GM12892 (cell line): ENCODE measurements at regions not wholly inside any gene's neighbourhood (a gene's known extent, or its start where the extent isn't known, plus 50 kb on each side); places are given as distances from the start of the nearest gene placed in this dataset.
"Not testable (repeated sequence)": the region's sequence is repeated elsewhere in the genome, so short reads cannot be mapped to it uniquely, and the experiment has no call there.

Source experiments
- DNase-seq: peaks from one replicate; pipeline ENCODE4 v3.0.0; 2011; ENCODE audit not compliant: insufficient read length
- FAIRE-seq: peaks from 2 replicates; lab custom pipeline; 2011; peaks lifted over from hg19 to GRCh38; lab: Jason Lieb, UNC
- POLR2A ChIP-seq: IDR thresholded peaks from 2 replicates; pipeline ENCODE4 v1.6.1; 2011; ENCODE audit warnings: low read depth, low read length, control low read depth
- POLR2AphosphoS5 ChIP-seq: IDR thresholded peaks from 2 replicates; pipeline ENCODE4 v1.6.1; 2011; ENCODE audit warnings: low read depth, low read length, control low read depth
- TAF1 ChIP-seq: IDR thresholded peaks from 2 replicates; pipeline ENCODE4 v1.6.1; 2011; ENCODE audit warnings: low read depth, mild to moderate bottlenecking, control low read depth, low read length, borderline replicate concordance

DNA sequence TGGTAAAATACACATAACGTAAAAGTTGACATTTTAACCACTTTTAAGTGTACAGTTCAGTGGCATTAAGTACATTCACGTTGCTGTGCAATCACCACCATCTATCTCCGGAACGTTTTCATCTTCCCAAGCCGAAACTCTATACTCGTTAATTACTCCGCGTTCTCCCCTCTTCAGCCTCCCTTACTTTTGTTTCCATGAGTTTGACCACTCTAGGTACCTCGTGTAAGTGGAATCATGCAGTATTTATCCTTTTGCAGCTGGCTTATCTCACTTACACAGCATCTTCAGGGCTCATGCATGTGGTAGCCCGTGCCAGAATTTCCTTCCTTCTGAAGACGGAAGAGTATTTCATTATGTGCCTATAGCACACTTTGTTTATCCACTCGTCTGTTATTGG is 225.2 kb downstream of the SLC4A3 start:
- no peak for DNase-seq
- TF ChIP-seq POLR2A, result no peak
- no peak for TF ChIP-seq TAF1
- no peak for TF ChIP-seq POLR2AphosphoS5
- no peak for FAIRE-seq

DNA sequence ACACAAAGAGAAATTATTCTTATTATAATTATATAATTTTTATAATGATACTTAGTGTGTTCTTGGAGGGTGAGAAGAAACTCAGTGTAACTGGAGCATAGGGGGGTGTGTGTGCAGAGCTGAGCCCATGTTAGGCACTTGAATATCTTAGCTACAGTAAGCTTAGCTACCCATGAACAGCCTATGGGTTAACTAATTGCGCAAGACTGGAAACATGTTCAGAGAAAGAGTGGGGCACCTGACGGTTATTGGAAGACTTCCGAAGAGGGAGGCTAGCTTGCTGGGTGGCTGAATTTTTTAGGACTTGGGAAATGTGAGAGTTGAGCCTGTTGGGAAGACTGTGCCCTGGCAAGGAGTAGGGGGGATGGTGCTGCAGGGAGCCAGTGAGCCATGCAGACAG is 229.2 kb downstream of the SLC4A3 start:
- no peak for DNase-seq
- FAIRE-seq, result no peak
- TF ChIP-seq POLR2AphosphoS5, result no peak
- TF ChIP-seq TAF1, result no peak
- no peak for TF ChIP-seq POLR2A

DNA sequence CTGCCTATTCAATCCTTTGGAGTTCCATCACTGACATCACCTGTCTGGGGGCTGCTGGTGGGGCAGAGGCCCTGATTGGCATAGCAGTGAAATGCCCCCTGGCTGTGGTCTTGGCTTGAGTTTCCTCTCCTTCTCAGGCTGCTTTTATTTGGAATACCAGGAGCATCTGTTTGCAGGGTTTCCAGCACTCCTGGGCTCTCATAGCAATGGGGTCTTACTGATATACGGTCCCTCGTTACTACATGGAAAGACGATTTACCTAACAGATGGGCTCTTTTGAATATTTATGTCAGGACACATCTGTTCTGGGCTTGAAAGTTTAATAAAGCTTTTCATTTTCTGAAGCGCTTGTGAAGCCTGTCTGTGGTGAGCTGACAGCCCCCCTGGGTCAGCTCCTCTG is 230.3 kb downstream of the SLC4A3 start:
- no peak for FAIRE-seq
- TF ChIP-seq POLR2AphosphoS5 (no peak), TAF1 (no peak), POLR2A (no peak)
- no peak for DNase-seq

DNA sequence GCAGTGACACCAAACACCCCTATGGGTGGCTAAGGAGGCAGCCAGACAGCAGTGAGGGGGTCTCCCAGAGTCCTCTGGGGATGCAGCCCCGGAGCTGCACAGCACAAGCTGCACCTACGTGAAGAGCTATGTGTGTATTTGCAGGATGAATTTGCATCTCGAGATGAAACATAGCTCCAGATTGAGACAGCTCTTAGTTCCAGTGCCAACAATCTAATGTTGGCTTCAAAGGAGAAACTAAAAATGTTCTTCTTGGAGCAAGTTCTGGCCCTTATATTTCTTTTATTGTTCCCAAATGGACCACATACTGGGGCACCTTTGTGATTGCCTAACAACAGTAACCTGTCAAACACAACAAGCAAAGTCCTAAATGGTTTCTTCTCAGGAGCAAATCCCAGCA is 233.9 kb downstream of the SLC4A3 start:
- DNase-seq, result no peak
- FAIRE-seq, result no peak
- TF ChIP-seq POLR2A (no peak), POLR2AphosphoS5 (no peak), TAF1 (no peak)

DNA sequence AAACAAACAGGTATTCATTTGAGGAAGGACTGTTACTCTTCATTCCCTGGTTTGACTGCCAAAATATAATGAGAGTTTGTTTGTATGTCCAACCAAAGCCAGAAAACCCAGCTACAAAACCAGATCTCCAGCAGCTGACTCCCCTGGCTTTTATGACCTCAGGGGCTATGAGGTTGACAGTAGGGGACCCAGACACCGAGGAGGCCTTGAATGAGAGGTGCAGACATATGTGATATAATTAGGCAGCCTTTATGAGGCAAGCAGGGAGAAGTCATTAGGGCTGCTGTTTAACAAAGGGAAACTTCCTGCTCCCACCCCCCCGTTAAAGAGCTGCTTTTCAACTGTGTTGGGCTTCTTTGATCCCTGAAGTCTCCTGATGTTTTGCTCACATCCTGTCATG is 236.7 kb downstream of the SLC4A3 start:
- TF ChIP-seq TAF1 (no peak), POLR2A (no peak), POLR2AphosphoS5 (no peak)
- no peak for FAIRE-seq

DNA sequence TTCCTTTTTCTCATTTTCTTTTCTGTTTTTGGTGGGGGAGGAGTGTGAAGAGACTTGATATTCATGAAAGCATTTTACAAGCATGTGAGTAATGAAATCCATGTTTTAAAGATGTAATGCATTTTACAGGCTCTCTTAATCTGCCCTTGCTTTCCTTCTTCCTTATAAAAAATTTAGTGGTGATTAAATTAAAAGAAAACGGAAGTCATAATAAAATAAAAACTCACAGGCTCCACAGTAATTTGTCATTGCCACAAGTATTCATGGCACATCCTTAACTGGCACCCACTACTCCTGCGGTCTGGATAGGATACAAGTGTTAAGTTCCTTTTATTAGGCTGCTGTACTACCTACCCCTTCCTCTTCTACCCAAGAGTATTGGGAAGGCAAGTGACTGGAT is 241.2 kb downstream of the SLC4A3 start:
- DNase-seq, result no peak
- FAIRE-seq, result no peak
- TF ChIP-seq POLR2AphosphoS5 (no peak), TAF1 (no peak), POLR2A (no peak)

More for the DNA sequence above, 236.7 kb downstream of the SLC4A3 start:
- DNase-seq, result no peak

DNA sequence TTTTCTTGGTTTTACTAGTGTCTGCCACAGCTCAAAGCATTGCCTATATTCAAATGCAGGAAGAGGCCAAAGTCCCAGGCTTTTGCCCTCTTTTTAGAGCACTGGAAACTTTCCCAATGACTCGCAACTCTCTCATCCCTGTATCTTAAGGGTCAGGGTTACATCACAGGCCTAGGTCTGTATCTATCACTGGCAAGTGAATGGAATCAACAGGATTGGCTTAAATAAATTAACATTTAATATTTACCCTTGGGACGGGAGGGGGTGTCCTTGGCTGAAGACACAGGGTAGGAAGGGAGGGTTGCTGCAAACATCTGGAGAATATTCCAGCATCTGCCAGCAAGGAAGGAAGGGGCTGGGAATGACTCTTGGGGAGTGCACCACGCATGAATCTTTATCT is 242.6 kb downstream of the SLC4A3 start:
- TF ChIP-seq POLR2AphosphoS5 (no peak), POLR2A (no peak), TAF1 (no peak)
- DNase-seq, result no peak
- FAIRE-seq, result no peak

DNA sequence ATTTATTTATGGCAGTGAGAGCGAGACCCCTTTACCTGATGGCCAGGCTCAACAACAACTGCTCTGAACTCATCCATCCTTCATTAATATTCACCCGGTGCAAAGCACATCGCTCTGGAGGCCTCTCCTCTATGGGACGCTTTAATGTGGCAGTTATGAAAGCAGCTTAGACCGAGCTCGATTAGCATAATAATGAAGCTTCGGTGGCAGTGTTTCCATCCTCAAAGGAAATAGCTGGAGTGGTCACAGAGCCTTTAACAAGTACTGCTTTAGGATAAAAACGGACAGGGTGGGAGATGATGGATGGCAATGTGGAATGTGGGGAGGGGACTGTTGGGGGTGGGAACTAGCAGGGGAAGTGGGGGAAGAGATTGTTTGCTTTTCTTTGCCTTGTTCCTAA is 243.9 kb downstream of the SLC4A3 start:
- DNase-seq, result no peak
- FAIRE-seq, result no peak
- no peak for TF ChIP-seq POLR2A
- no peak for TF ChIP-seq POLR2AphosphoS5

DNA sequence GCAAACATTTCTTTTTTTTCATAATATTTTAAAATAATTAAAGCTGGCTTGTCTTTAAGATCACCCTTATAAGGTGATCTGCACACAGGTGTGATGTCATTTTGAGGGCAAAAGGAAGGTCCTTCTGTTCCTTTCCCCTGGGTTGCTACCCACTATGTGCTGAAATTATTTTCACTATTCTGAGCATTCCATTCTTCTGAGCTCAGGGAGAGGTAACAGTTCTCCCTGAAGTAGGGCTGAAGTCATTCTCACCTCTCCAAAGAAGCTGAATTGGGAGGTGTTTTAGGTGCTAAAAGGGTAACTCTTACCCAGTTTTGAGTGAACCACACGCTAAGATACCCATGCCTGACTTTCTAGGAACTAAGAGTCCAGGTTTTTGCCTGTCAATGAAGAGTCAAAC is 247.6 kb downstream of the SLC4A3 start:
- DNase-seq, result no peak
- FAIRE-seq, result no peak
- TF ChIP-seq POLR2A (no peak), TAF1 (no peak), POLR2AphosphoS5 (no peak)

DNA sequence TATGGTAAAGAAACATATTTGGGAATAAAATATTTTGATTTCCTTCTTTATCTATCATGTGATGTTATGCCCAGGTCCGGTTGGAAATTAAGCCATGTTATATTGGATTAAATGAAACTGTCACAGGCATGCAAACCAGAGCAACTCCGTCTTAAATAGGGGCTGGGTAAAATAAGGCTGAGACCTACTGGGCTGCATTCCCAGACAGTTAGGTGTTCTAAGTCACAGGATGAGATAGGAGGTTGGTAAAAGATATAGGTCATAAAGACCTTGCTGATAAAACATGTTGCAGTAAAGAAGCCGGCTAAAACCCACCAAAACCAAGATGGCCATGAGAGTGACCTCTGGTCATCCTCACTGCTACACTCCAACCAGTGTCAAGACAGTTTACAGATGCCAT is 248.6 kb downstream of the SLC4A3 start:
- not testable (repeated sequence) for FAIRE-seq, DNase-seq

DNA sequence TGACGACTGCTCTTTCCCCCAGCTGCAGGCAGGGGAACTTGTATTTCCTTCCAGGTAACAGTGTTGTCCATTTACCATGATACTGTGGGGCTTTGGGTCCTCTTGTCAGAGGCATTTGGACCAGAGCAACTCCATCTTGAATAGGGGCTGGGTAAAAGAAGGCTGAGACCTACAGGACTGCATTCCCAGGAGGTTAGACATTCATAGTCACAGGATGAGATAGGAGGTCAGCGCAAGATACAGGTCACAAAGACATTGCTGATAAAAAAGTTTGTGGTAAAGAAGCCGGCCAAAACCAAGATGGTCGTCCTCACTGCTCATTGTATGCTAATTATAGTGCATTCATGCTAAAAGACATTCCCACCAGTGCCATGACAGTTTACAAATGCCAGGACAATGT is 249.5 kb downstream of the SLC4A3 start:
- no peak for FAIRE-seq
- TF ChIP-seq POLR2A (no peak), TAF1 (no peak), POLR2AphosphoS5 (no peak)
- no peak for DNase-seq

DNA sequence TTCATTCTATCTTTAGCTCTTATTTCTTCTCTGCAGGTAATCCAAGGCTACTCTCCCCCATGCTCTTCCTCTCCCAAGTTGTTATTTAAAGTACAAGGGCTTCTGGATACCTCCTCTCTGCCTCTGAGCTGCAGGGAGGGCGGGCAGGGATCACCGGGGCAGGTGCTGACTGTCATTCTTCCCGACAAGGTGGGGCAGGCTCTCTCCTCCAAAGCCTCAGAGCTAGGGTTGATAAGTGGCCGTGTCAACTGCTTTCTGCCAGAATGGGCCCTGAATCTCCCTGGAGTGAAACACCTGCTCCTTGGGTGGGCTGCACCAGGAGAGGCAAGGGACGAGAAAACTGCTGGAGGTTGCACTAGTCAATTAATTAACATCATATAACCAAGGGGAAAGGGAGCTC is 250.3 kb downstream of the SLC4A3 start:
- TF ChIP-seq POLR2AphosphoS5 (no peak), POLR2A (no peak)
- no peak for DNase-seq
- no peak for FAIRE-seq

DNA sequence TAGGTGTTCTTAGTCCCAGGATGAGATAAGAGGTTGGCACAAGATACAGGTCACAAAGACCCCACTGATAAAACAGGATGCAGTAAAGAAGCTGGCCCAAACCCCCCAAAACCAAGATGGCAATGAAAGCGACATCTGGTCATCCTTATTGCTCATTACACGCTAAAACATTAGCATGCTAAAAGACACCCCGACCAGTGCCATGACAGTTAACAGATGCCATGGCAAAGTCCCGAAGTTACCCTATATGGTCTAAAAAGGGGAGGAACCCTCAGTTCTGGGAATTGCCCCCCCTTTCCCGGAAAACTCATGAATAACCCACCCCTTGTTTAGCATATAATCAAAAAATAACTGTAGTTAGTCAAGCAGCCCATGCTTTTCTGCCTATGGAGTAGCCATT is 251.1 kb downstream of the SLC4A3 start:
- TF ChIP-seq POLR2A (no peak), POLR2AphosphoS5 (no peak), TAF1 (no peak)
- DNase-seq, result no peak
- FAIRE-seq, result no peak

DNA sequence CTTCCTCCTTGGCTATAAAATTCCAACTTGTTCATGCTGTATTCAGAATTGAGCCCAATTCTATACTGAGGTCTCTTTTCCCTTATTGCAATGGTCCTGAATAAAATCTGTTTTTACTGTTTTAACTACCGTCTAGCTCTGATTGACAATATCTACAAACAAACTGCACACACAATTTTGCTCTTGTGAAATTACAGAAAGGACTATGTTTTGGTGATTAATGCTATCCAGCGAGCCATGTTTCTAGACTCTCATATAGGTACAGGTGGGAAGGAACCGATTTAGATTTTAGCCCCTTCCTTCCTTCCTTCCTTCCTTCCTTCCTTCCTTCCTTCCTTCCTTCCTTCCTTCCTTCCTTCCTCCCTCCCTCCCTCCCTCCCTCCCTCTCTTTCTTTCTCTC is 254.4 kb downstream of the SLC4A3 start:
- FAIRE-seq (no peak), DNase-seq (no peak)
- no peak for TF ChIP-seq POLR2AphosphoS5
- TF ChIP-seq TAF1, result no peak
- TF ChIP-seq POLR2A, result no peak
